Transverse colon (tissue), 4 donors: ENCODE measurements at regions not wholly inside any gene's neighbourhood (a gene's known extent, or its start where the extent isn't known, plus 50 kb on each side); places are given as distances from the start of the nearest gene placed in this dataset.
"Not testable (repeated sequence)": the region's sequence is repeated elsewhere in the genome, so short reads cannot be mapped to it uniquely, and the experiment has no call there.

Source experiments
- DNase-seq: peaks from one replicate; pipeline ENCODE4 v3.0.0-alpha.2; 2019
- H3K27ac ChIP-seq, 4 donors: fragments of 200-600 bp; sonication (generic); 2 replicates each; pipeline ENCODE4 v1.5.1; 2016 to 2018; ENCODE audit warnings: inconsistent platforms in 4 of 4
- H3K27me3 ChIP-seq: fragments of 200-600 bp; sonication (generic); 2 replicates; pipeline ENCODE4 v1.5.1; 2017; ENCODE audit warnings: inconsistent platforms
- H3K36me3 ChIP-seq, 4 donors: fragments of 200-600 bp; sonication (generic); 2 replicates each; pipeline ENCODE4 v1.5.1; 2017 to 2019; ENCODE audit warnings: inconsistent platforms in 4 of 4
- H3K4me1 ChIP-seq, 4 donors: fragments of 200-600 bp; sonication (generic); 2 replicates each; pipeline ENCODE4 v1.5.1; 2017 to 2020; ENCODE audit warnings: inconsistent platforms in 4 of 4
- H3K4me3 ChIP-seq, 4 donors: fragments of 200-600 bp; sonication (generic); 1 replicate in 1 of 4; 2 replicates in 3 of 4; pipeline versions ENCODE4 v1.5.1 to v1.6.1; 2017 to 2019; ENCODE audit warnings: inconsistent platforms in 4 of 4
- H3K9me3 ChIP-seq, 2 donors: fragments of 200-600 bp; sonication (generic); 2 replicates each; pipeline ENCODE4 v1.5.1; 2017 to 2019; ENCODE audit warnings: inconsistent platforms in 2 of 2
- EP300 ChIP-seq: sonication (generic); formaldehyde crosslinking; IDR thresholded peaks from one replicate; pipeline ENCODE4 v1.6.1; 2017; ENCODE audit warnings: antibody characterized with exemption, low read depth
- POLR2A ChIP-seq: fragments of 450-650 bp; IDR thresholded peaks from one replicate; pipeline ENCODE4 v1.6.1; 2016; ENCODE audit warnings: antibody characterized with exemption, mild to moderate bottlenecking, moderate library complexity
- POLR2AphosphoS5 ChIP-seq, 3 donors: sonication (generic); formaldehyde crosslinking; IDR thresholded peaks; one replicate each; pipeline ENCODE4 v1.6.1; 2016; ENCODE audit warnings: antibody characterized with exemption in 3 of 3
- WGBS, 2 donors: methylation state at CpG; one replicate each; pipeline ENCODE4 v1.1.5; 2018; ENCODE audit warnings: low coverage in 1 of 2; 5-methylcytosine and 5-hydroxymethylcytosine counted together
- in situ Hi-C, 4 donors: fragments of 200-750 bp; cut with MboI; loops; one replicate each; pipeline versions ENCODE4 v1.15.0 to v1.15.1; 2017; ENCODE audit warnings: low sequenced_read_pairs in 3 of 4, low pct_ligation_motif_present in 1 of 4, low pct_unique_long_range_greater_than_20kb in 1 of 4
- intact Hi-C: fragments of 100-400 bp; cut with DNase I; formaldehyde crosslinking; loops from one replicate; pipeline ENCODE4 v1.15.1; 2023; ENCODE audit warnings: low total_unique reads
- TF ChIP-seq, protein P1 (sequence below), 5 experiments: fragments of 200-600 bp in 3 of 5; fragments of 450-650 bp in 2 of 5; sonication (generic) in 3 of 5; IDR thresholded peaks; 1 replicate in 2 of 5; 2 replicates in 3 of 5; pipeline ENCODE4 v1.5.1; 2016 to 2017; ENCODE audit warnings: antibody characterized with exemption in 5 of 5, inconsistent platforms in 3 of 5, mild to moderate bottlenecking in 2 of 5, moderate library complexity in 1 of 5

DNA sequence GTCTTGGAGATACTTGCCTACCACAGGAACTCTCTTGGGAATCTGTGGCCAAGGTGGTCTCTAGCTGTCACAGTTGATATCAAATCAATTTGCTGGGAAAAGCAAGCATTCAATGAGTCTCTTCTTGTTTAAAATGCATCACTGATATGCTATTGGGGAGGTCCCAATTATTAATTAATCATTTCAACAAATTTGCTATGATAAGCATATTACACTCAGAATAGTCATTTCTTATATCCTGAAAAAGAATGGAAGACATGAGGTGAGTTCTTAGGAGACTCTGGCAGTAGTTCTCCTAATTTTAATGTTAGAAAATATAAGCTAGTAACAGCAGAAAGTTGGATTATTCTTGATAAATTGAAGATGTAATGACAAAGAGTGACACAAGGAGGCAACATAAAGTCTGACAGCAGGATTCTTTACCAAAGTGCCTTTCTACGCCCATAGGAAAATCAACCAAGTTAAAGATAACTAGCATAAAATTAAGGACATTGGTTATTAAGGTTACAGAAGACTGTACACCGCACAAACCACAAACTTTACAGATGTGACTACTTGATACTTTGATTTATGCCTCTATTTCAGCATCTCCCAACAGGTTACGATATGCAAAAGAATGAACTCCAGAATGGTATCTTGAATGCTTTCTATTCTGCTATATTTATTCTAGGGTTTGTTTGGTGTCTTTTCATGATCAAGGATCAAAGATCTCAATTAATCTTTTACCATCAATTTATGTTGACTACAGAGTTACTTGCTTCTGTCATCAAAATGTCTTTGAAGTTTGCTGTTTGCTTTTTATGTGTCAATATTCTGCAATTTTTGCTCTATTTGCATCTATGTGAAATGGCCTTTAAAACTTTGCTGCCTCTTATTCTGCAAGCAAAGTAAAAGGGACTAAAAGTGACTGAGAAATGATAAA is 349.6 kb upstream of the CLEC14A start:
- WGBS, 2 donors, result 79 to 82% methylated on average over 3 of the region's 3 CpGs
- Histone ChIP-seq H3K4me3 (no peak overlapping the region), H3K27me3 (no peaks in the 10 kb centered on the region), H3K27ac (no peak overlapping the region), H3K36me3 (no peaks in the 10 kb centered on the region), H3K4me1 (no peaks in the 10 kb centered on the region), H3K9me3 (peaks cover 0 to 3% of the 10 kb centered on the region in 2 donors)
- DNase-seq, result no peak
- in situ Hi-C loops, result no loop called here
- intact Hi-C loops, result no loop called here
- TF ChIP-seq POLR2A (no peak), POLR2AphosphoS5 (IDR thresholded peaks at IDR 0.05) (no peak)
- TF ChIP-seq, protein P1, sequence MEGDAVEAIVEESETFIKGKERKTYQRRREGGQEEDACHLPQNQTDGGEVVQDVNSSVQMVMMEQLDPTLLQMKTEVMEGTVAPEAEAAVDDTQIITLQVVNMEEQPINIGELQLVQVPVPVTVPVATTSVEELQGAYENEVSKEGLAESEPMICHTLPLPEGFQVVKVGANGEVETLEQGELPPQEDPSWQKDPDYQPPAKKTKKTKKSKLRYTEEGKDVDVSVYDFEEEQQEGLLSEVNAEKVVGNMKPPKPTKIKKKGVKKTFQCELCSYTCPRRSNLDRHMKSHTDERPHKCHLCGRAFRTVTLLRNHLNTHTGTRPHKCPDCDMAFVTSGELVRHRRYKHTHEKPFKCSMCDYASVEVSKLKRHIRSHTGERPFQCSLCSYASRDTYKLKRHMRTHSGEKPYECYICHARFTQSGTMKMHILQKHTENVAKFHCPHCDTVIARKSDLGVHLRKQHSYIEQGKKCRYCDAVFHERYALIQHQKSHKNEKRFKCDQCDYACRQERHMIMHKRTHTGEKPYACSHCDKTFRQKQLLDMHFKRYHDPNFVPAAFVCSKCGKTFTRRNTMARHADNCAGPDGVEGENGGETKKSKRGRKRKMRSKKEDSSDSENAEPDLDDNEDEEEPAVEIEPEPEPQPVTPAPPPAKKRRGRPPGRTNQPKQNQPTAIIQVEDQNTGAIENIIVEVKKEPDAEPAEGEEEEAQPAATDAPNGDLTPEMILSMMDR (IDR thresholded peaks at IDR 0.05), result peak in 1 of 5 experiments; percentile 9

DNA sequence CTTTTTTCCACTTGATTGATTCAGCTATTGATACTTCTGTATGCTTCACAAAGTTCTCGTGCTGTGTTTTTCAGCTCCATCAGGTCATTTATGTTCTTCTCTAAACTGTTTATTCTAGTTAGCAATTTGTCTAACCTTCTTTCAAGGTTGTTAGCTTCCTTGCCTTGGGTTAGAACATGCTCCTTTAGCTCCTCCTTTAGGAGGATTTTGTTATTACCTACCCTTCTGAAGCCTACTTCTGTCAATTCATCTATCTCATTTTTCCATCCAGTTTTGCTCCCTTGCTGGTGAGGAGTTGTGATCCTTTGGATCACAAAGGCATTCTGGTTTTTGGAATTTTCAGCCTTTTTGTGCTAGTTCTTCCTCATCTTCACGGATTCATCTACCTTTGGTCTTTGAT is 344.7 kb upstream of the CLEC14A start:
- 47 to 60% methylated on average over 2 of the region's 2 CpGs for WGBS, 2 donors
- H3K4me3 ChIP-seq, H3K4me1 ChIP-seq, DNase-seq, intact Hi-C loops, H3K36me3 ChIP-seq, H3K27ac ChIP-seq, H3K9me3 ChIP-seq, H3K27me3 ChIP-seq, in situ Hi-C loops: not testable (repeated sequence)
- TF ChIP-seq, protein P1 (IDR thresholded peaks at IDR 0.05), result peak in 4 of 5 experiments; percentile 9 to 28 (median 18)

DNA sequence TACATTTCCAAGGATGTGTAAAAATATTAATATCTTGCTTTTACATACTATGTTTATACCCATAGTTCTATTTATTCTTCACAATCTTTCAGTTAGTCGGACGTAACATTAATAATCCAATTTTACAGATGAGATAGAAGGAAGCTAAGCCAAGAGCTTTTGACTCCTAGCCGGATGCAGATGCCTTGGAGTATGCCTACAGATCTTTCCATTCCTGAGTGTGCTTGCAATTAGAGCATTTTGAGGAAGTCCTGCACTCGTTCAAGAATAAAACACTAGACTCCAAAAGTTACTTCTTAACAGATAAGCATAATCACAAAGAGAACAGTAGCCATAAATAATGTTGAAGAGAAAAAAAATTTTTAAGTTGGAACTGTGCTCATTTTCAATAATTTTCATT is 337.6 kb upstream of the CLEC14A start:
- H3K4me1 ChIP-seq, result no peaks in the 10 kb centered on the region
- H3K9me3 ChIP-seq, result no peaks in the 10 kb centered on the region
- no peaks in the 10 kb centered on the region for H3K27me3 ChIP-seq
- 39 to 64% methylated on average over 4 of the region's 4 CpGs for WGBS, 2 donors
- no peak for TF ChIP-seq POLR2A
- no peak for TF ChIP-seq EP300
- no peak for TF ChIP-seq POLR2AphosphoS5 (IDR thresholded peaks at IDR 0.05)
- TF ChIP-seq, protein P1 (IDR thresholded peaks at IDR 0.05), result no peak
- H3K27ac ChIP-seq, result no peak overlapping the region
- in situ Hi-C loops (no loop called here), intact Hi-C loops (no loop called here)
- no peak overlapping the region for H3K4me3 ChIP-seq
- no peaks in the 10 kb centered on the region for H3K36me3 ChIP-seq
- no peak for DNase-seq

DNA sequence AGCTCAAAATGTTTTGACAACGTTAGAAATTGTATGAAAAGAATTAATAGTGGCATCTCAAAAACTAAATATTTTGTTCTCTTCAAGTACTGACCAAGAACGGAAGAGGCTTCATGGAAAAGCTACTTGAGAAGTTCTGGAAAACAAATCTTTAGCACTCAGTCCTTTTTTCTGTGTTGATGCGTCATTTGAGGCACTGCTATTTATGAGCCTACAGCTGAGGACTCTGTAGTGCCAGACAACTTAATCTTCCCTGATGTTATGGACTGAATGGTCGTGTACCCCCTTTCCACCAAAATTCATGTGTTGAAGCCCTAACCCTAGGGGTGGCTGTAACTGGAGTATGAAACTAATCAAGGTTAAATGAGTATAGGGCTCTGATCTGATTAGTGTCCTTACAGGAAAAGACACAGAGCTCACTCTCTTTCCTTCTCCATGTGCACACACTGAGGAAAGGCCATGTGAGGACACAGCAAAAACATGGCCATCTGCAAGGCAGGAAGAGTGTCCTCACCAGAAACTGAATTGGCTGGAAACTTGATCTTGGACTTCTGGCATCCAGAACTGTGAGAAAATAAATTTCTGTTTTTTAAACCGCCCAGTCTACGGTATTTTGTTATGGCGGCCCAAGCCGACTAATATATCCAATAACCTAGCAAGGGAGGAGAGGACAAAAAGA is 337.0 kb upstream of the CLEC14A start:
- H3K36me3 ChIP-seq, result no peaks in the 10 kb centered on the region
- H3K27me3 ChIP-seq, result no peaks in the 10 kb centered on the region
- no peaks in the 10 kb centered on the region for H3K4me1 ChIP-seq
- no peaks in the 10 kb centered on the region for H3K9me3 ChIP-seq
- no peak for TF ChIP-seq EP300
- no peak for TF ChIP-seq POLR2A
- no peak for TF ChIP-seq POLR2AphosphoS5 (IDR thresholded peaks at IDR 0.05)
- TF ChIP-seq, protein P1 (IDR thresholded peaks at IDR 0.05), result no peak
- no peak overlapping the region for H3K27ac ChIP-seq
- H3K4me3 ChIP-seq, result no peak overlapping the region
- DNase-seq, result no peak
- in situ Hi-C loops (no loop called here), intact Hi-C loops (no loop called here)
- 77 to 78% methylated on average over 6 to 8 of the region's 8 CpGs for WGBS, 2 donors
